K562 (cell line): ENCODE measurements at regions not wholly inside any gene's neighbourhood (a gene's known extent, or its start where the extent isn't known, plus 50 kb on each side); places are given as distances from the start of the nearest gene placed in this dataset.

Experiments
- ATAC-seq: fragments of 200-7000 bp; cut with Tn5 transposase; 3 replicates; pipeline ENCODE4 v1.9.1; 2020; ENCODE audit warnings: moderate library complexity
- BruUV-seq: library from RNA; stranded (reverse); fragments of 400-500 nt; replicated peaks from 2 replicates; lab custom pipeline; 2021; lab: Mats Ljungman, UMichigan
- CTCF ChIA-PET: fragments of 300-600 bp; formaldehyde crosslinking; extraction: SDS; loops from one replicate; lab custom pipeline; 2021; ENCODE audit warnings: low intra/inter-chr PET ratio; lab: Yijun Ruan, JAX
- POLR2A ChIA-PET: fragments of 300-600, 350-650 bp; sonication (Branson Sonifier 250); formaldehyde crosslinking; extraction: SDS; loops from one replicate; lab custom pipeline; 2021; ENCODE audit warnings: antibody characterized with exemption, inconsistent platforms; lab: Yijun Ruan, JAX
- DNase-seq, 4 experiments: peaks; one replicate each; pipeline versions ENCODE4 v3.0.0 to v3.0.0-alpha.2; 2011 to 2018; ENCODE audit warnings: low spot score in 3 of 4, mixed read lengths in 3 of 4; ENCODE audit errors: extremely low read depth in 1 of 4
- FAIRE-seq: peaks from 2 replicates; lab custom pipeline; 2011; peaks lifted over from hg19 to GRCh38; lab: Jason Lieb, UNC
- H2AFZ ChIP-seq: 2 replicates; pipeline ENCODE4 v1.6.0; 2011; ENCODE audit warnings: low read depth, low read length, control low read depth, inconsistent platforms
- H3K27ac ChIP-seq: fragments of 200-600 bp; 3 replicates; pipeline ENCODE4 v1.8.0; 2011; ENCODE audit warnings: low read depth, mild to moderate bottlenecking, control low read depth, inconsistent platforms, low read length, moderate library complexity, mixed read lengths; ENCODE audit errors: extremely low read depth
- H3K27me3 ChIP-seq, 2 experiments: fragments of 300-600 bp in 1 of 2; 2 replicates in 1 of 2; 3 replicates in 1 of 2; pipeline versions ENCODE4 v1.6.0 to v1.8.0; 2011; ENCODE audit warnings: inconsistent platforms in 2 of 2, low read length in 2 of 2, mild to moderate bottlenecking in 1 of 2, mixed read lengths in 1 of 2, moderate library complexity in 1 of 2; ENCODE audit not compliant: control insufficient read depth in 2 of 2, insufficient read depth in 2 of 2
- H3K36me3 ChIP-seq: fragments of 300-600 bp; 3 replicates; pipeline ENCODE4 v1.8.0; 2011; ENCODE audit warnings: mild to moderate bottlenecking, low read length, inconsistent platforms; ENCODE audit not compliant: control insufficient read depth, insufficient read depth
- H3K4me1 ChIP-seq, 2 experiments: fragments of 200-600 bp in 1 of 2; replicated peaks in 1 of 2; 2 replicates in 1 of 2; 3 replicates in 1 of 2; pipeline versions ENCODE4 v1.5.1 to v1.8.0; 2011; ENCODE audit warnings: inconsistent platforms in 2 of 2, low read length in 2 of 2, mild to moderate bottlenecking in 1 of 2, mixed read lengths in 1 of 2, moderate library complexity in 1 of 2; ENCODE audit not compliant: control insufficient read depth in 2 of 2, insufficient read depth in 2 of 2
- H3K4me2 ChIP-seq: 2 replicates; pipeline ENCODE4 v1.6.1; 2011; ENCODE audit warnings: low read length, control low read depth, inconsistent platforms, mixed read lengths; ENCODE audit not compliant: insufficient read depth
- H3K4me3 ChIP-seq: fragments of 200-600 bp; sonication (generic), shearing (Covaris generic); 2 replicates; pipeline ENCODE4 v1.5.1; 2016; ENCODE audit warnings: control low read depth, inconsistent platforms
- H3K79me2 ChIP-seq: fragments of 200-600 bp; 3 replicates; pipeline ENCODE4 v1.8.0; 2011; ENCODE audit warnings: low read length, inconsistent platforms; ENCODE audit not compliant: control insufficient read depth, insufficient read depth
- H3K9ac ChIP-seq, 2 experiments: 2 replicates each; pipeline versions ENCODE4 v1.6.0 to v1.6.1; 2011; ENCODE audit warnings: low read depth in 2 of 2, low read length in 2 of 2, control low read depth in 1 of 2, inconsistent platforms in 1 of 2, mild to moderate bottlenecking in 1 of 2, mixed read lengths in 1 of 2; ENCODE audit not compliant: insufficient read depth in 1 of 2
- H3K9me1 ChIP-seq: one replicate; pipeline ENCODE4 v1.6.0; 2011; ENCODE audit warnings: inconsistent platforms, mild to moderate bottlenecking, low read length, moderate library complexity; ENCODE audit not compliant: control insufficient read depth, insufficient read depth
- H3K9me3 ChIP-seq: replicated peaks from 2 replicates; pipeline ENCODE4 v1.5.1; 2011; ENCODE audit warnings: low read depth, low read length, inconsistent platforms; ENCODE audit not compliant: control insufficient read depth, insufficient read depth
- H4K20me1 ChIP-seq: replicated peaks from 2 replicates; pipeline ENCODE4 v1.6.1; 2011; ENCODE audit warnings: low read length, inconsistent platforms, mixed read lengths; ENCODE audit not compliant: control insufficient read depth, insufficient read depth
- BMI1 ChIP-seq: fragments of 150-350 bp; IDR thresholded peaks from 2 replicates; pipeline ENCODE4 v1.6.1; 2014; ENCODE audit warnings: low read length
- CBX1 ChIP-seq: sonication (generic); IDR thresholded peaks from 2 replicates; pipeline ENCODE4 v1.6.1; 2016; ENCODE audit warnings: antibody characterized with exemption, low read depth, mild to moderate bottlenecking
- ELF4 ChIP-seq: fragments of 450-650 bp; formaldehyde crosslinking; IDR thresholded peaks from 2 replicates; pipeline ENCODE4 v1.4.0; 2022; ENCODE audit warnings: missing genetic modification characterization
- EP300 ChIP-seq: IDR thresholded peaks from 2 replicates; pipeline ENCODE4 v1.6.1; 2012; ENCODE audit warnings: low read length, improper control_type of control experiment
- ERF ChIP-seq: fragments of 450-650 bp; formaldehyde crosslinking; IDR thresholded peaks from 2 replicates; pipeline ENCODE4 v1.4.0; 2020; ENCODE audit warnings: mild to moderate bottlenecking, mixed read lengths
- FIP1L1 ChIP-seq: fragments of 200-400 bp; formaldehyde crosslinking; IDR thresholded peaks from 2 replicates; pipeline ENCODE4 v1.6.1; 2018; ENCODE audit warnings: mild to moderate bottlenecking, low read depth, low read length; ENCODE audit not compliant: poor library complexity, severe bottlenecking
- FOXA1 ChIP-seq: fragments of 450-650 bp; IDR thresholded peaks from 2 replicates; pipeline ENCODE4 v1.6.1; 2016; ENCODE audit warnings: mild to moderate bottlenecking, borderline replicate concordance
- HDGF ChIP-seq: fragments of 450-650 bp; IDR thresholded peaks from 2 replicates; pipeline ENCODE4 v1.6.1; 2016
- KDM5B ChIP-seq: fragments of 200-600 bp; sonication (generic); IDR thresholded peaks from 2 replicates; pipeline ENCODE4 v1.6.1; 2012; ENCODE audit warnings: low read depth, mild to moderate bottlenecking, moderate library complexity, low read length, control low read depth, inconsistent platforms; ENCODE audit not compliant: insufficient replicate concordance
- NFRKB ChIP-seq: fragments of 450-650 bp; IDR thresholded peaks from 2 replicates; pipeline ENCODE4 v1.6.1; 2016; ENCODE audit warnings: low read depth
- NR2C2 ChIP-seq, 2 experiments: fragments of 200-800 bp in 1 of 2; sonication (Bioruptor generic) in 1 of 2; sonication (generic) in 1 of 2; formaldehyde crosslinking in 1 of 2; IDR thresholded peaks; 2 replicates each; pipeline versions ENCODE4 v1.6.1 to v1.8.0; 2016 to 2022; ENCODE audit warnings: mild to moderate bottlenecking in 1 of 2, missing compliant biosample characterization in 1 of 2, missing genetic modification characterization in 1 of 2, missing genetic modification reagents in 1 of 2
- PHB ChIP-seq: fragments of 250-450 bp; sonication (Bioruptor Pico); IDR thresholded peaks from 2 replicates; pipeline ENCODE4 v1.5.0; 2021
- RBM22 ChIP-seq: fragments of 200-400 bp; formaldehyde crosslinking; IDR thresholded peaks from 2 replicates; pipeline ENCODE4 v1.6.1; 2018; ENCODE audit warnings: low read length, low read depth; ENCODE audit not compliant: poor library complexity, severe bottlenecking
- SRF ChIP-seq, 2 experiments: fragments of 250-450, 450-650 bp in 1 of 2; sonication (Bioruptor Pico) in 1 of 2; sonication (generic) in 1 of 2; formaldehyde crosslinking; IDR thresholded peaks; 2 replicates each; pipeline versions ENCODE4 v1.5.0 to v1.5.1; 2020 to 2022; ENCODE audit warnings: mild to moderate bottlenecking in 1 of 2, missing genetic modification reagents in 1 of 2
- ZBTB11 ChIP-seq, 3 experiments: fragments of 200-800 bp in 1 of 3; fragments of 250-450 bp in 1 of 3; fragments of 450-650 bp in 1 of 3; sonication (Bioruptor Pico) in 1 of 3; sonication (Bioruptor generic) in 1 of 3; formaldehyde crosslinking in 1 of 3; IDR thresholded peaks; 2 replicates each; pipeline versions ENCODE4 v1.6.1 to v1.8.0; 2016 to 2022; ENCODE audit warnings: mild to moderate bottlenecking in 2 of 3, missing genetic modification characterization in 2 of 3, missing compliant biosample characterization in 1 of 3, moderate library complexity in 1 of 3
- ZNF12 ChIP-seq: sonication (generic); formaldehyde crosslinking; IDR thresholded peaks from 2 replicates; pipeline ENCODE4 v1.4.0; 2020; ENCODE audit warnings: mild to moderate bottlenecking, missing genetic modification reagents
- ZNF23 ChIP-seq: fragments of 250-450 bp; sonication (Bioruptor Pico); IDR thresholded peaks from 2 replicates; pipeline ENCODE4 v1.4.0; 2020; ENCODE audit warnings: mild to moderate bottlenecking
- ZNF766 ChIP-seq: fragments of 200-800 bp; sonication (Bioruptor generic); conservative IDR thresholded peaks from 2 replicates; pipeline ENCODE4 v1.6.1; 2016; ENCODE audit warnings: missing genetic modification characterization, missing compliant biosample characterization
- WGBS: fragments of 100-300 bp; shearing (Covaris generic); methylation state at CpG from one replicate; pipeline ENCODE4 v1.1.6; 2016; ENCODE audit warnings: low coverage, mixed read lengths; ENCODE audit not compliant: insufficient coverage; ENCODE audit errors: missing lambda C conversion rate; 5-methylcytosine and 5-hydroxymethylcytosine counted together
- in situ Hi-C: fragments of 300-500 bp; cut with MboI; formaldehyde crosslinking; loops from 4 replicates; pipeline ENCODE4 v1.15.0; 2018; ENCODE audit warnings: inconsistent platforms, mixed read lengths
- intact Hi-C: fragments of 100-400 bp; cut with micrococcal nuclease; formaldehyde crosslinking; loops from 2 replicates; pipeline ENCODE4 v1.14.2; 2022

- POLR2A ChIA-PET, result interaction anchor here (0.7 to 1.2 kb wide), 5 partner anchors 28 to 351 kb away, joined by 3 to 4 read pairs (median 3); no protein-coding TSS in a partner anchor
- Histone ChIP-seq H4K20me1 (no peaks in the 10 kb centered on the region), H2AFZ (peak overlapping the region; percentile 71), H3K9me1 (no peaks in the 10 kb centered on the region), H3K27me3 (no peaks in the 10 kb centered on the region), H3K9me3 (no peaks in the 10 kb centered on the region), H3K4me3 (no peak overlapping the region), H3K4me1 (peaks cover 10 to 13% of the 10 kb centered on the region in 2 experiments; a peak in 3 of 5 replicates), H3K79me2 (no peaks in the 10 kb centered on the region), H3K4me2 (no peak overlapping the region), H3K9ac (peak overlapping the region; percentile 34 to 59; a peak in 2 of 4 replicates), H3K36me3 (no peaks in the 10 kb centered on the region), H3K27ac (no peak overlapping the region)
- DNase-seq (peak; percentile 83 to 89 (median 85)), ATAC-seq (peak; percentile 99), FAIRE-seq (peak; percentile 89)
- in situ Hi-C loops, result loop anchor here (5.0 kb wide), 2 partner anchors 349 to 529 kb away; partner anchors contain the start of gene HES1
- no TSS peak for BruUV-seq
- CTCF ChIA-PET, result interaction anchor here (0.7 to 1.7 kb wide), 5 partner anchors 114 to 616 kb away, joined by 3 to 13 read pairs (median 4); partner anchors contain the start of gene HES1
- 25% methylated on average over 15 of the region's 15 CpGs for WGBS
- intact Hi-C loops, result loop anchor here (2.0 to 10.0 kb wide), 7 partner anchors 48 to 526 kb away; partner anchors contain the start of gene HES1
- TF ChIP-seq NFRKB (peak; percentile 62), SRF (CRISPR knock-in tag; IDR thresholded peaks at IDR 0.05) (no peak), EP300 (peak; percentile 59), CBX1 (no peak), NR2C2 (CRISPR knock-in tag; IDR thresholded peaks at IDR 0.05) (no peak), NR2C2 (tag; IDR thresholded peaks at IDR 0.05) (0 out of 2 replicates have a peak, but pooled peaks have one; percentile 28), KDM5B (no peak), ELF4 (CRISPR knock-in tag) (no peak), ZNF12 (no peak), ERF (no peak), RBM22 (no peak), FIP1L1 (no peak), ZNF23 (no peak), HDGF (no peak), BMI1 (0 out of 2 replicates have a peak, but pooled peaks have one; percentile 24), ZNF766 (CRISPR knock-in tag) (no peak), FOXA1 (no peak), PHB (CRISPR knock-in tag) (no peak), ZBTB11 (CRISPR knock-in tag; IDR thresholded peaks at IDR 0.05) (no peak)
Measured at GRCh38 chr3:193788189-193788991, 195.4 kb downstream of the OPA1 start.
